VCaP (cell line): ENCODE measurements at regions not wholly inside any gene's neighbourhood (a gene's known extent, or its start where the extent isn't known, plus 50 kb on each side); places are given as distances from the start of the nearest gene placed in this dataset.
A peak's percentile ranks its signal among the peaks of the same experiment; 100 is the strongest.

Experiments
- H3K27ac ChIP-seq: fragments of 450-650 bp; 2 replicates; pipeline ENCODE4 v1.5.1; 2017
- CTCF ChIP-seq: fragments of 450-650 bp; conservative IDR thresholded peaks from 2 replicates; pipeline ENCODE4 v1.5.1; 2017; ENCODE audit warnings: mild to moderate bottlenecking, moderate library complexity

- no peak for TF ChIP-seq CTCF
- no peak overlapping the region for H3K27ac ChIP-seq
Observed at GRCh38 chr3:68033867-68034266, 379.5 kb upstream of the SUCLG2 start.

- no peak overlapping the region for H3K27ac ChIP-seq
- TF ChIP-seq CTCF, result no peak
Observed at GRCh38 chr3:68032209-68032608, 377.8 kb upstream of the SUCLG2 start.

- H3K27ac ChIP-seq, result no peak overlapping the region
- TF ChIP-seq CTCF, result no peak
Observed at GRCh38 chr3:68025189-68025588, 370.8 kb upstream of the SUCLG2 start.

GRCh38 chr3:68019876-68020275 is 365.5 kb upstream of the SUCLG2 start:
- no peak overlapping the region for H3K27ac ChIP-seq
- TF ChIP-seq CTCF, result no peak

- no peak overlapping the region for H3K27ac ChIP-seq
- TF ChIP-seq CTCF, result no peak
Observed at GRCh38 chr3:68018275-68018674, 363.9 kb upstream of the SUCLG2 start.

GRCh38 chr3:68017069-68017468 is 362.7 kb upstream of the SUCLG2 start:
- H3K27ac ChIP-seq, result no peak overlapping the region
- peak; percentile 63 for TF ChIP-seq CTCF

GRCh38 chr3:68009900-68010299 is 355.5 kb upstream of the SUCLG2 start:
- H3K27ac ChIP-seq, result no peak overlapping the region
- TF ChIP-seq CTCF, result no peak
